ENCODE measurements at regions not wholly inside any gene's neighbourhood (a gene's known extent, or its start where the extent isn't known, plus 50 kb on each side); places are given as distances from the start of the nearest gene placed in this dataset.

DNA sequence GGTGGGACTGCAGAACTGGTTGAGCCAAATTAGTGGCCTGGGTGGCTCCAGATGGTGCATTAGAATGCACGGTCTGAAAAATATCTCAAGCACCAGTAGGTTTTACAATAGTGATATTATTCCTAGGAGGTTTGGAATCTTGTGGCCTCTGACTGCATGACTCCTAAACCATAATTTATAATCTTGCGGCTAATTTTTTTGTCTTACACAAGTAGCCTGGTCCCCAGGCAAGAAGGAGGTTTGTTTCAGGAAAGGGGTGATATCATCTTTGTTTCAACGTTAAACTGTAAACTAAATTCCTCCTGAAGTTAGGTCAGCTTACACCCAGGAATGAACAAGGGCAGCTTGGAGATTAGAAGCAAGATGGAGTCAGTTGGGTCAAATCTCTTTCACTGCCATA, 98.9 kb upstream of the ARL4C start:
- Histone ChIP-seq H3K27me3 (no peaks in the 10 kb centered on the region), H3K9me3 (no peaks in the 10 kb centered on the region), H3K36me3 (no peaks in the 10 kb centered on the region), H3K27ac (no peak overlapping the region), H3K4me1 (no peaks in the 10 kb centered on the region), H3K4me3 (no peak overlapping the region)
- 61 to 71% methylated on average over 3 of the region's 3 CpGs for WGBS, 2 donors
- DNase-seq (no peak), ATAC-seq (no peak), FAIRE-seq (no peak)
- TF ChIP-seq, protein P1, sequence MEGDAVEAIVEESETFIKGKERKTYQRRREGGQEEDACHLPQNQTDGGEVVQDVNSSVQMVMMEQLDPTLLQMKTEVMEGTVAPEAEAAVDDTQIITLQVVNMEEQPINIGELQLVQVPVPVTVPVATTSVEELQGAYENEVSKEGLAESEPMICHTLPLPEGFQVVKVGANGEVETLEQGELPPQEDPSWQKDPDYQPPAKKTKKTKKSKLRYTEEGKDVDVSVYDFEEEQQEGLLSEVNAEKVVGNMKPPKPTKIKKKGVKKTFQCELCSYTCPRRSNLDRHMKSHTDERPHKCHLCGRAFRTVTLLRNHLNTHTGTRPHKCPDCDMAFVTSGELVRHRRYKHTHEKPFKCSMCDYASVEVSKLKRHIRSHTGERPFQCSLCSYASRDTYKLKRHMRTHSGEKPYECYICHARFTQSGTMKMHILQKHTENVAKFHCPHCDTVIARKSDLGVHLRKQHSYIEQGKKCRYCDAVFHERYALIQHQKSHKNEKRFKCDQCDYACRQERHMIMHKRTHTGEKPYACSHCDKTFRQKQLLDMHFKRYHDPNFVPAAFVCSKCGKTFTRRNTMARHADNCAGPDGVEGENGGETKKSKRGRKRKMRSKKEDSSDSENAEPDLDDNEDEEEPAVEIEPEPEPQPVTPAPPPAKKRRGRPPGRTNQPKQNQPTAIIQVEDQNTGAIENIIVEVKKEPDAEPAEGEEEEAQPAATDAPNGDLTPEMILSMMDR (IDR thresholded peaks at IDR 0.05): no peak
- intact Hi-C loops (cut with DNase I): no loop called here

DNA sequence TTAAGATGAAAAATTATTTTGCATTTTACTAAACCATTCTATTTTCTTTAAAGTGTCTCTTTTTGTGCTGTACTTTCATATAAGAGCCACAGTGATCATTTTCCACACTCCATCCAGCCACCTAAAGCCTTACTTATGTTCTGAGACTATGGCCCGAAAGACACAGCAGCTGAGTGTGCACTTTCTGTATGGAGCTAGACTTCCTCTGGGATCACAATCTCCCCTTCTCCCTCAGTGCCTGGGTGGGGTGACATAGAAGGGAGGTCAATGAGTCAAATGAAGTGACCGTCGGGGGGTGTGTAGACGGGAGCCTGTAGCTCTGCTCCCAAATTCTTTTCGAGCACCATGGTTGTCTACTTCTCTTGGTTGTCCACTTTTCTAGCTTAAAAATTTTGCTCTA, 97.8 kb upstream of the ARL4C start:
- DNase-seq (no peak), ATAC-seq (no peak), FAIRE-seq (no peak)
- no peak overlapping the region for H3K4me3 ChIP-seq
- WGBS, 2 donors: 92 to 93% methylated on average over 5 of the region's 5 CpGs
- TF ChIP-seq, protein P1 (IDR thresholded peaks at IDR 0.05): no peak
- intact Hi-C loops (cut with DNase I): no loop called here
- H3K36me3 ChIP-seq: no peaks in the 10 kb centered on the region
- H3K27ac ChIP-seq: no peak overlapping the region
- no peaks in the 10 kb centered on the region for H3K9me3 ChIP-seq
- no peaks in the 10 kb centered on the region for H3K27me3 ChIP-seq
- H3K4me1 ChIP-seq: no peaks in the 10 kb centered on the region

DNA sequence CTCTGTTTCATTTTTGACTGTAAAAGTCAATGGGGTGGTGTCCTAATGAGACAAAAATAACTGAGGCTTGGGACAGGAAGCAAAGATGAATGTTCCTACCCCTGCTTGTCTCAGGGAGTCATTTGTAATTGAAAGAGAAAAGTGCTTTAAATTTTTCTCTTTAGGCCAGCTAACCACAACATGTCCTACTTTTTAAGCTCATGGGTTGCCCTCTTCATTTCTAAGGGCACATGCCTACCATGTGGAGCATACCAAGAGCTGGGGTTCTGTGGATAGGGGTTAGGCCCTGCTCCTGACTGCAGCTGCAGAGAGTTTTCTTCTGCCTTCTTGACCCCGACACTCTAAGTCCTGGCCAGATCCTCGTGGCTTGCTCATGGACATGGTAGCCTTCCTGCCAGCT, 96.8 kb upstream of the ARL4C start:
- Histone ChIP-seq H3K9me3 (no peaks in the 10 kb centered on the region), H3K27me3 (no peaks in the 10 kb centered on the region), H3K4me3 (no peak overlapping the region), H3K4me1 (no peaks in the 10 kb centered on the region), H3K27ac (no peak overlapping the region), H3K36me3 (no peaks in the 10 kb centered on the region)
- TF ChIP-seq, protein P1 (IDR thresholded peaks at IDR 0.05): no peak
- intact Hi-C loops (cut with DNase I): no loop called here
- ATAC-seq (no peak), FAIRE-seq (no peak), DNase-seq (no peak)
- WGBS, 2 donors: 68 to 74% methylated on average over 2 of the region's 2 CpGs

DNA sequence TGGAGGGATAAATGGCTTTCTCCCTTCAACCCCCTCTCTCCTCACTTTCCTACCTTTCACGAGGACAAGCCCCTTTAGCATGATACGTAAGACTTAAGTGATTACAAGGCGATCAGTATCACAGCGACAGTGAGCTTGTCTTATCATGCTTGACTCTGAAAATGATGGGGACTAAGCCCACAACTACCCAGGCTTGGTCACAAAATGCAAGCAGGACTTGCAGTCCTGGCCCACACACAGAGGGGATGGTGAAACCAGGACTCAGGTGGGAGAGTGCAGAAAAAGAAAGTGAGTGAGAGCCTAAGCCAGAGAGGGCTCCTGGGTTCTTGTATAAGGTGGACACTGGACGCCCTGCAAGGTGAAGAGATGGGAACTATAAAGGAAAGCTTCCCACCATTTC, 95.7 kb upstream of the ARL4C start:
- no peaks in the 10 kb centered on the region for H3K36me3 ChIP-seq
- H3K27me3 ChIP-seq: no peaks in the 10 kb centered on the region
- intact Hi-C loops (cut with DNase I): no loop called here
- 81 to 90% methylated on average over 5 of the region's 5 CpGs for WGBS, 2 donors
- no peak for DNase-seq
- no peak for ATAC-seq
- no peaks in the 10 kb centered on the region for H3K4me1 ChIP-seq
- no peaks in the 10 kb centered on the region for H3K9me3 ChIP-seq
- TF ChIP-seq, protein P1 (IDR thresholded peaks at IDR 0.05): no peak
- no peak for FAIRE-seq
- no peak overlapping the region for H3K4me3 ChIP-seq
- no peak overlapping the region for H3K27ac ChIP-seq

DNA sequence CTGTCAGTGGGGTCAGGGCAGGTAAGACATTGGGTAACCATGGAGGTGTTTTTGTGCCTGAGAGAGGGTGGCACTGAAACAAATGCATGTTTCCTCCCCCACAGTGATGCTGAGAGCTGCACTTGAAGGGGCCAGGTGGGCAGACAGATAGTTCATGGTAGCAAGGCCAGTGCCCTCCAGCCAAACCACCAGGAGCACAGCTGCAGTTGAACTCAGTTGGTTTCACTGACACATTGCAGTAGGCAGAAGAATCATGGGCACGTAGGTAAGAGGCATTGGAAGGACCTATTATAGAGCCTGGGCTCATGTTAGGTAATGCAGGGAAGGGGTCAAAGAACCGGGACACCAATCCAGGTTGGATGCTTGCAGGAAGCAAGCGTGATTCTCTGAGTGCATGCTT, 93.2 kb upstream of the ARL4C start:
- no peak overlapping the region for H3K4me3 ChIP-seq
- no peaks in the 10 kb centered on the region for H3K36me3 ChIP-seq
- ATAC-seq (no peak), FAIRE-seq (no peak), DNase-seq (no peak)
- intact Hi-C loops (cut with DNase I): no loop called here
- no peaks in the 10 kb centered on the region for H3K9me3 ChIP-seq
- no peak overlapping the region for H3K27ac ChIP-seq
- 74 to 83% methylated on average over 3 of the region's 3 CpGs for WGBS, 2 donors
- TF ChIP-seq, protein P1 (IDR thresholded peaks at IDR 0.05): no peak
- no peaks in the 10 kb centered on the region for H3K27me3 ChIP-seq
- H3K4me1 ChIP-seq: no peaks in the 10 kb centered on the region

Data from pancreas (tissue), 10 donors.